Mesenchymal stem cell (in vitro differentiated cells and primary cell): ENCODE measurements at regions not wholly inside any gene's neighbourhood (a gene's known extent, or its start where the extent isn't known, plus 50 kb on each side); places are given as distances from the start of the nearest gene placed in this dataset.

Experiments
- DNase-seq: peaks from one replicate; pipeline ENCODE4 v3.0.0-alpha.2; 2013
- H2AFZ ChIP-seq: one replicate; pipeline ENCODE4 v1.6.1; 2013; ENCODE audit warnings: low read depth, mild to moderate bottlenecking, control low read depth, inconsistent platforms, low read length, moderate library complexity
- H2AK5ac ChIP-seq: 2 replicates; pipeline ENCODE4 v1.6.1; 2013; ENCODE audit warnings: low read length, moderate library complexity, mild to moderate bottlenecking, inconsistent platforms; ENCODE audit not compliant: severe bottlenecking
- H2BK120ac ChIP-seq: one replicate; pipeline ENCODE4 v1.6.1; 2013; ENCODE audit warnings: low read depth, mild to moderate bottlenecking, inconsistent platforms, low read length, moderate library complexity
- H2BK12ac ChIP-seq, 2 experiments: one replicate each; pipeline ENCODE4 v1.6.1; 2013; ENCODE audit warnings: inconsistent platforms in 2 of 2, low read length in 2 of 2, mild to moderate bottlenecking in 2 of 2, moderate library complexity in 2 of 2, control low read depth in 1 of 2
- H2BK15ac ChIP-seq: one replicate; pipeline ENCODE4 v1.6.1; 2013; ENCODE audit warnings: mild to moderate bottlenecking, low read depth, inconsistent platforms; ENCODE audit not compliant: poor library complexity, severe bottlenecking
- H2BK5ac ChIP-seq: 2 replicates; pipeline ENCODE4 v1.6.1; 2013; ENCODE audit warnings: low read depth, mild to moderate bottlenecking, low read length, control low read depth, inconsistent platforms; ENCODE audit not compliant: poor library complexity, severe bottlenecking
- H3K14ac ChIP-seq, 2 experiments: one replicate each; pipeline ENCODE4 v1.6.1; 2013; ENCODE audit warnings: inconsistent platforms in 2 of 2, low read length in 2 of 2, control low read depth in 1 of 2, mild to moderate bottlenecking in 1 of 2, moderate library complexity in 1 of 2
- H3K18ac ChIP-seq, 2 experiments: one replicate each; pipeline ENCODE4 v1.6.1; 2013; ENCODE audit warnings: inconsistent platforms in 2 of 2, low read length in 2 of 2, control low read depth in 1 of 2, low read depth in 1 of 2, mild to moderate bottlenecking in 1 of 2
- H3K23ac ChIP-seq, 2 experiments: one replicate each; pipeline ENCODE4 v1.6.1; 2013; ENCODE audit warnings: inconsistent platforms in 2 of 2, low read length in 2 of 2, mild to moderate bottlenecking in 2 of 2, moderate library complexity in 2 of 2, control low read depth in 1 of 2
- H3K27ac ChIP-seq: 2 replicates; pipeline ENCODE4 v1.5.1; 2013; ENCODE audit warnings: mild to moderate bottlenecking, moderate library complexity, low read length, control low read depth, inconsistent platforms; ENCODE audit not compliant: poor library complexity, severe bottlenecking
- H3K27me3 ChIP-seq, 2 experiments: 2 replicates each; pipeline versions ENCODE4 v1.6.1 to v1.7.0; 2013; ENCODE audit warnings: low read length in 2 of 2, mild to moderate bottlenecking in 2 of 2, moderate library complexity in 2 of 2, control low read depth in 1 of 2, inconsistent platforms in 1 of 2; ENCODE audit not compliant: control insufficient read depth in 1 of 2, insufficient read depth in 1 of 2
- H3K36me3 ChIP-seq, 2 experiments: 2 replicates each; pipeline versions ENCODE4 v1.6.1 to v1.7.0; 2013; ENCODE audit warnings: low read length in 2 of 2, control low read depth in 1 of 2, inconsistent platforms in 1 of 2, low read depth in 1 of 2, mild to moderate bottlenecking in 1 of 2; ENCODE audit not compliant: insufficient read depth in 2 of 2, control insufficient read depth in 1 of 2
- H3K4ac ChIP-seq, 2 experiments: one replicate each; pipeline ENCODE4 v1.6.1; 2013; ENCODE audit warnings: inconsistent platforms in 2 of 2, low read length in 2 of 2, mild to moderate bottlenecking in 2 of 2, moderate library complexity in 2 of 2, control low read depth in 1 of 2, low read depth in 1 of 2
- H3K4me1 ChIP-seq: 2 replicates; pipeline ENCODE4 v1.6.1; 2013; ENCODE audit warnings: low read depth, low read length, control low read depth; ENCODE audit not compliant: control insufficient read depth, insufficient read depth
- H3K4me2 ChIP-seq: 2 replicates; pipeline ENCODE4 v1.6.1; 2013; ENCODE audit warnings: low read length, mild to moderate bottlenecking, inconsistent platforms; ENCODE audit not compliant: poor library complexity, severe bottlenecking
- H3K4me3 ChIP-seq, 2 experiments: 2 replicates each; pipeline versions ENCODE4 v1.5.1 to v1.7.0; 2013; ENCODE audit warnings: low read length in 2 of 2, mild to moderate bottlenecking in 2 of 2, control low read depth in 1 of 2, low read depth in 1 of 2; ENCODE audit not compliant: insufficient read depth in 1 of 2
- H3K79me1 ChIP-seq: replicated peaks from 2 replicates; pipeline ENCODE4 v1.6.1; 2013; ENCODE audit warnings: mild to moderate bottlenecking, control low read depth, low read length, inconsistent platforms; ENCODE audit not compliant: poor library complexity, severe bottlenecking
- H3K9ac ChIP-seq: 2 replicates; pipeline ENCODE4 v1.7.0; 2013; ENCODE audit warnings: mild to moderate bottlenecking, low read length, moderate library complexity
- H3K9me3 ChIP-seq: 2 replicates; pipeline ENCODE4 v1.7.0; 2013; ENCODE audit warnings: mild to moderate bottlenecking, low read length; ENCODE audit not compliant: control insufficient read depth
- H4K8ac ChIP-seq: one replicate; pipeline ENCODE4 v1.6.1; 2013; ENCODE audit warnings: inconsistent platforms, mild to moderate bottlenecking, low read length, moderate library complexity
- H4K91ac ChIP-seq: one replicate; pipeline ENCODE4 v1.6.1; 2013; ENCODE audit warnings: mild to moderate bottlenecking, low read length, inconsistent platforms
- WGBS: methylation state at CpG from one replicate; pipeline ENCODE4 v1.1.7; 2013; ENCODE audit warnings: mixed read lengths; 5-methylcytosine and 5-hydroxymethylcytosine counted together

GRCh38 chr5:54822324-54822687 lies 163.1 kb downstream of the ESM1 start:
- H3K4me1 ChIP-seq, result no peaks in the 10 kb centered on the region
- H4K8ac ChIP-seq, result no peak overlapping the region
- no peak overlapping the region for H2BK5ac ChIP-seq

GRCh38 chr5:54821445-54822323 lies 163.7 kb downstream of the ESM1 start:
- Histone ChIP-seq H3K4ac (no peak overlapping the region), H3K18ac (no peak overlapping the region), H3K27me3 (no peaks in the 10 kb centered on the region), H2AFZ (no peak overlapping the region), H2AK5ac (no peak overlapping the region), H3K27ac (no peak overlapping the region), H3K36me3 (no peaks in the 10 kb centered on the region), H3K79me1 (no peaks in the 10 kb centered on the region), H3K23ac (no peak overlapping the region), H2BK120ac (no peak overlapping the region), H3K4me1 (no peaks in the 10 kb centered on the region), H3K9ac (no peak overlapping the region), H2BK12ac (peak overlapping the region in 1 of 2 experiments; percentile 56), H4K91ac (no peak overlapping the region), H4K8ac (no peak overlapping the region), H3K4me2 (no peak overlapping the region), H2BK5ac (no peak overlapping the region), H3K9me3 (no peaks in the 10 kb centered on the region), H3K14ac (no peak overlapping the region), H2BK15ac (no peak overlapping the region), H3K4me3 (no peak overlapping the region)
- no peak for DNase-seq
- whole genome bisulfite sequencing, result 93% methylated on average over 2 of the region's 4 CpGs

More at GRCh38 chr5:54822324-54822687, 163.1 kb downstream of the ESM1 start:
- Histone ChIP-seq H3K79me1 (no peaks in the 10 kb centered on the region), H3K14ac (no peak overlapping the region), H3K9ac (no peak overlapping the region), H3K27ac (no peak overlapping the region), H2BK120ac (no peak overlapping the region), H4K91ac (no peak overlapping the region), H3K4ac (no peak overlapping the region), H2BK15ac (no peak overlapping the region), H3K18ac (no peak overlapping the region), H3K9me3 (no peaks in the 10 kb centered on the region), H2AK5ac (no peak overlapping the region), H3K27me3 (no peaks in the 10 kb centered on the region), H3K4me2 (no peak overlapping the region), H2AFZ (no peak overlapping the region), H3K23ac (no peak overlapping the region), H3K36me3 (no peaks in the 10 kb centered on the region), H3K4me3 (no peak overlapping the region), H2BK12ac (no peak overlapping the region)
- 100% methylated on average over 2 of the region's 2 CpGs for WGBS
- no peak for DNase-seq

GRCh38 chr5:54820346-54821134 lies 164.9 kb downstream of the ESM1 start:
- H2AK5ac ChIP-seq, result no peak overlapping the region
- no peak overlapping the region for H3K4me3 ChIP-seq
- H2BK120ac ChIP-seq, result no peak overlapping the region
- H3K36me3 ChIP-seq, result no peaks in the 10 kb centered on the region
- no peak overlapping the region for H2BK15ac ChIP-seq
- H3K4me2 ChIP-seq, result no peak overlapping the region
- no peaks in the 10 kb centered on the region for H3K9me3 ChIP-seq
- no peak overlapping the region for H3K18ac ChIP-seq
- H4K8ac ChIP-seq, result no peak overlapping the region
- no peak overlapping the region for H3K14ac ChIP-seq
- no peak for DNase-seq
- no peak overlapping the region for H4K91ac ChIP-seq
- H3K27me3 ChIP-seq, result no peaks in the 10 kb centered on the region
- 94% methylated on average over 3 of the region's 3 CpGs for WGBS
- H3K79me1 ChIP-seq, result no peaks in the 10 kb centered on the region
- H3K4me1 ChIP-seq, result no peaks in the 10 kb centered on the region
- no peak overlapping the region for H3K9ac ChIP-seq
- no peak overlapping the region for H3K4ac ChIP-seq
- H2BK5ac ChIP-seq, result no peak overlapping the region
- no peak overlapping the region for H2BK12ac ChIP-seq
- no peak overlapping the region for H3K23ac ChIP-seq
- no peak overlapping the region for H3K27ac ChIP-seq
- H2AFZ ChIP-seq, result no peak overlapping the region

GRCh38 chr5:54807421-54807820 lies 178.0 kb downstream of the ESM1 start:
- Histone ChIP-seq H2AK5ac (no peak overlapping the region), H2BK12ac (peak overlapping the region in 1 of 2 experiments; percentile 55), H3K18ac (peak overlapping the region; percentile 90 to 92), H4K8ac (peak overlapping the region; percentile 45), H3K36me3 (no peaks in the 10 kb centered on the region), H2BK5ac (no peak overlapping the region), H4K91ac (peak overlapping the region; percentile 88), H3K27ac (peak overlapping the region; percentile 69), H2BK120ac (no peak overlapping the region), H3K79me1 (no peaks in the 10 kb centered on the region), H3K27me3 (no peaks in the 10 kb centered on the region), H3K23ac (no peak overlapping the region), H3K4me3 (no peak overlapping the region), H3K14ac (no peak overlapping the region), H3K9me3 (no peaks in the 10 kb centered on the region), H3K4me1 (peaks cover 6% of the 10 kb centered on the region), H2AFZ (no peak overlapping the region), H3K4me2 (no peak overlapping the region), H3K9ac (no peak overlapping the region), H3K4ac (peak overlapping the region; percentile 85), H2BK15ac (no peak overlapping the region)
- peak; percentile 79 for DNase-seq
- WGBS, result 0% methylated on average over 1 of the region's 1 CpG
